Left kidney (tissue), 1 donor: ENCODE measurements at regions not wholly inside any gene's neighbourhood (a gene's known extent, or its start where the extent isn't known, plus 50 kb on each side); places are given as distances from the start of the nearest gene placed in this dataset.
"Not testable (repeated sequence)": the region's sequence is repeated elsewhere in the genome, so short reads cannot be mapped to it uniquely, and the experiment has no call there.

Source experiments
- DNase-seq: peaks from one replicate; pipeline ENCODE4 v3.0.0-alpha.2; 2013

GRCh38 chrX:39047174-39047573 is 245.9 kb downstream of the MID1IP1 start:
- no peak for DNase-seq

- DNase-seq, result no peak
Measured at GRCh38 chrX:39049975-39050374, 248.7 kb downstream of the MID1IP1 start.

- no peak for DNase-seq
Measured at GRCh38 chrX:39050427-39050826, 249.2 kb downstream of the MID1IP1 start.

GRCh38 chrX:39052751-39053150 is 251.5 kb downstream of the MID1IP1 start:
- no peak for DNase-seq

- DNase-seq, result no peak
Measured at GRCh38 chrX:39058724-39059123, 257.5 kb downstream of the MID1IP1 start.

- DNase-seq, result no peak
Measured at GRCh38 chrX:39059866-39060265, 258.6 kb downstream of the MID1IP1 start.

GRCh38 chrX:39063037-39063436 is 261.8 kb downstream of the MID1IP1 start:
- DNase-seq, result no peak

- DNase-seq, result no peak
Measured at GRCh38 chrX:39063702-39064101, 262.4 kb downstream of the MID1IP1 start.

GRCh38 chrX:39065051-39065871 is 264.0 kb downstream of the MID1IP1 start:
- no peak for DNase-seq

GRCh38 chrX:39067866-39068265 is 266.6 kb downstream of the MID1IP1 start:
- DNase-seq, result no peak

GRCh38 chrX:39068634-39069033 is 267.4 kb downstream of the MID1IP1 start:
- not testable (repeated sequence) for DNase-seq

GRCh38 chrX:39070009-39070408 is 268.8 kb downstream of the MID1IP1 start:
- no peak for DNase-seq

- no peak for DNase-seq
Measured at GRCh38 chrX:39073131-39073530, 271.9 kb downstream of the MID1IP1 start.

GRCh38 chrX:39096599-39096998 is 295.3 kb downstream of the MID1IP1 start:
- DNase-seq, result no peak

GRCh38 chrX:39104745-39105144 is 303.5 kb downstream of the MID1IP1 start:
- DNase-seq, result no peak

- DNase-seq, result no peak
Measured at GRCh38 chrX:39112143-39112542, 310.9 kb downstream of the MID1IP1 start.

GRCh38 chrX:39115166-39115565 is 313.9 kb downstream of the MID1IP1 start:
- DNase-seq, result no peak

GRCh38 chrX:39117101-39117500 is 315.8 kb downstream of the MID1IP1 start:
- DNase-seq, result no peak

- DNase-seq, result no peak
Measured at GRCh38 chrX:39121903-39122302, 320.6 kb downstream of the MID1IP1 start.

- DNase-seq, result no peak
Measured at GRCh38 chrX:39125834-39126233, 324.6 kb downstream of the MID1IP1 start.

GRCh38 chrX:39133971-39134370 is 332.7 kb downstream of the MID1IP1 start:
- DNase-seq, result no peak

- no peak for DNase-seq
Measured at GRCh38 chrX:39137363-39137954, 336.2 kb downstream of the MID1IP1 start.

GRCh38 chrX:39140581-39140980 is 339.3 kb downstream of the MID1IP1 start:
- no peak for DNase-seq

- DNase-seq, result no peak
Measured at GRCh38 chrX:39144323-39144722, 343.1 kb downstream of the MID1IP1 start.
